Embryonic facial prominence (tissue), 1 donor: ENCODE measurements at regions not wholly inside any gene's neighbourhood (a gene's known extent, or its start where the extent isn't known, plus 50 kb on each side); places are given as distances from the start of the nearest gene placed in this dataset.

Experiments used
- DNase-seq: peaks from one replicate; pipeline ENCODE4 v3.0.0-alpha.2; 2016; ENCODE audit errors: extremely low spot score

- DNase-seq = no peak
Measured at GRCh38 chr11:130732476-130732875, 183.8 kb downstream of the SNX19 start.

GRCh38 chr11:130737041-130737830 lies 179.0 kb downstream of the SNX19 start:
- no peak for DNase-seq

- no peak for DNase-seq
Measured at GRCh38 chr11:130737866-130738431, 178.3 kb downstream of the SNX19 start.

- no peak for DNase-seq
Measured at GRCh38 chr11:130738611-130739010, 177.7 kb downstream of the SNX19 start.

- no peak for DNase-seq
Measured at GRCh38 chr11:130740819-130741218, 175.5 kb downstream of the SNX19 start.

- DNase-seq = no peak
Measured at GRCh38 chr11:130744794-130745193, 171.5 kb downstream of the SNX19 start.

GRCh38 chr11:130749216-130749615 lies 167.1 kb downstream of the SNX19 start:
- DNase-seq = no peak

- no peak for DNase-seq
Measured at GRCh38 chr11:130760515-130761125, 155.7 kb downstream of the SNX19 start.

- no peak for DNase-seq
Measured at GRCh38 chr11:130761560-130762220, 154.6 kb downstream of the SNX19 start.

GRCh38 chr11:130762638-130763037 lies 153.6 kb downstream of the SNX19 start:
- DNase-seq = no peak

- no peak for DNase-seq
Measured at GRCh38 chr11:130763087-130763980, 152.9 kb downstream of the SNX19 start.

GRCh38 chr11:130765406-130765805 lies 150.9 kb downstream of the SNX19 start:
- no peak for DNase-seq

GRCh38 chr11:130765951-130766649 lies 150.2 kb downstream of the SNX19 start:
- no peak for DNase-seq

GRCh38 chr11:130766650-130767565 lies 149.4 kb downstream of the SNX19 start:
- no peak for DNase-seq

GRCh38 chr11:130769782-130770535 lies 146.3 kb downstream of the SNX19 start:
- no peak for DNase-seq

GRCh38 chr11:130771708-130772107 lies 144.6 kb downstream of the SNX19 start:
- no peak for DNase-seq

- DNase-seq = no peak
Measured at GRCh38 chr11:130772266-130773227, 143.7 kb downstream of the SNX19 start.
